22Rv1 (cell line): ENCODE measurements at regions not wholly inside any gene's neighbourhood (a gene's known extent, or its start where the extent isn't known, plus 50 kb on each side); places are given as distances from the start of the nearest gene placed in this dataset.
"Not testable (repeated sequence)": the region's sequence is repeated elsewhere in the genome, so short reads cannot be mapped to it uniquely, and the experiment has no call there.

ENCODE experiments used
- H3K27ac ChIP-seq: fragments of 450-650 bp; 2 replicates; pipeline ENCODE4 v1.5.1; 2017
- ZFX ChIP-seq: fragments of 450-650 bp; IDR thresholded peaks from 2 replicates; pipeline ENCODE4 v1.6.1; 2017; ENCODE audit warnings: antibody characterized with exemption, borderline replicate concordance
- TF ChIP-seq, protein P1 (sequence below): fragments of 450-650 bp; IDR thresholded peaks from 2 replicates; pipeline ENCODE4 v1.5.1; 2017; ENCODE audit warnings: mild to moderate bottlenecking

DNA sequence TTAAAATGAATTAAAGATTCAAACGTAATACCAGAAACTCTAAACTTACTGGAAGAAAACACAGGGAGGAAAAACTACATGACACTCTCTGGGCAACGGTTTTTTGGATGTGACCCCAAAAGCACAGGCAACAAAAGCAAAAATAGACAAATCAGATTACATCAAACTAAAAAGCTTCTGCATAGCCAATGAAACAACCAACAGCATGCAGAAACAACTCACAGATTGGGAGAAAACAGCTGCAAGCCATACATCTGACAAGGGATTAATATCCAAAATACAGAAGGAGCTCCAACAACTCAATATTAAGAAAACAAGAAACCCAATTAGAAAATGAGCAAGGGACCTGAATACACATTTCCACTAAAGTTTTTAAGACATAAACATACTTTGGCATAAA lies 69.2 kb upstream of the ALOX12 start:
- H3K27ac ChIP-seq: no peak overlapping the region
- TF ChIP-seq ZFX: no peak
- TF ChIP-seq, protein P1, sequence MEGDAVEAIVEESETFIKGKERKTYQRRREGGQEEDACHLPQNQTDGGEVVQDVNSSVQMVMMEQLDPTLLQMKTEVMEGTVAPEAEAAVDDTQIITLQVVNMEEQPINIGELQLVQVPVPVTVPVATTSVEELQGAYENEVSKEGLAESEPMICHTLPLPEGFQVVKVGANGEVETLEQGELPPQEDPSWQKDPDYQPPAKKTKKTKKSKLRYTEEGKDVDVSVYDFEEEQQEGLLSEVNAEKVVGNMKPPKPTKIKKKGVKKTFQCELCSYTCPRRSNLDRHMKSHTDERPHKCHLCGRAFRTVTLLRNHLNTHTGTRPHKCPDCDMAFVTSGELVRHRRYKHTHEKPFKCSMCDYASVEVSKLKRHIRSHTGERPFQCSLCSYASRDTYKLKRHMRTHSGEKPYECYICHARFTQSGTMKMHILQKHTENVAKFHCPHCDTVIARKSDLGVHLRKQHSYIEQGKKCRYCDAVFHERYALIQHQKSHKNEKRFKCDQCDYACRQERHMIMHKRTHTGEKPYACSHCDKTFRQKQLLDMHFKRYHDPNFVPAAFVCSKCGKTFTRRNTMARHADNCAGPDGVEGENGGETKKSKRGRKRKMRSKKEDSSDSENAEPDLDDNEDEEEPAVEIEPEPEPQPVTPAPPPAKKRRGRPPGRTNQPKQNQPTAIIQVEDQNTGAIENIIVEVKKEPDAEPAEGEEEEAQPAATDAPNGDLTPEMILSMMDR: no peak

DNA sequence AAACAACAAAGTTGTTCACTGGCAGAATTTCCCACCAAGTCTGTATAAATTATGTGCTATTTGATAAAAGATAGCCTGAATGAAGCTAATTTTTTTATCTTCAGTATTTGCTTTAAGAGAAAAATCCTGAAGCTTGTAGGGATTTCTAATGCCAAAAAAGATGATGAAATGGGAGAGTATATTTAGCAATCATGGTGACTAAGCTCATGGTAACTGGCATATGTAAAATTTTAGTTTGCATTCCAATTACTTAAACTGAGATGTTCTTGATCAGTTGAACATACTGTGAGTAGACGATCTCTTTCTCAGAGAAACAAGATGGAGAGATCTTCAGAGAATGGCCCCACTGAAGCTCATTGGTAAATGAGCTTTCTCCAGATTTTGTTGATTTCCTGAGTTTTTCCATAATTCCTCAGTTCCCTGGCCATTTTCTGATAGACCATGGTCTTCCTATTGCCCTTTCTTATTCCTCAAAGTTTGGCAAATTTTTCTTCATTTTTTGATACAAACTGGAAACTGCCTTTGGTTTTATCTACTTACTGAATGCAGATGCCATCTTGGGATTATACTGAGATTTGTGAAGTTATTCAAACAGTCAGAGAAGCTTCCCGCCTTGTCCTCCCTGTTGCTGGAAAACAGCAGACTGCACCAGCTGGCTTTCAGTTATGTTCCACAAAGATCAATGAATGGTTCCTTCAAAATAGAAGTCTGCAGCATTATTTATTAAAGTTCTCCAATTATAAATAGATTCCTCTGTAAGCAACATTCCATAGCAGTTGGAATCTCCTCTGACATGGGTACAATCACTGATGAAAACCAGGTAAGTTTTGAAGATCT lies 68.3 kb upstream of the ALOX12 start:
- no peak for TF ChIP-seq ZFX
- TF ChIP-seq, protein P1: no peak
- H3K27ac ChIP-seq: no peak overlapping the region

DNA sequence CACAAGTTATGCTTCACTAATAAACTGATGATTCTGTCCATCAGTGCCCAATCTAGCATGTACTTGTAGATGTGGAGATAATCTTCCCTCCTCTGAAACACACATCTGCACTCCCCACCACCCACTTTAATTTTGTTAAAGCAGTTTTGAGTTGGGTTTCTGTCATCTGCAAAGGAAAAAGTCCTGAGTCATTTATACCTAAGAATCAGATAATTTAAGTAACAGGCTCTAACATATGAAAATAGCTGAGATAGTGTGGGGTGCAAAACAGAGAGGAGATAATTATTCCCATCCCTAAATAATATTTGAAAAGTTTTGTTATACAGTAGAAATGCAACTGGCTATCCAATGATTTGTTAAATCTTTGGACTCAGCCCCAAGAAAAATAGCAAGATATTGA lies 67.7 kb upstream of the ALOX12 start:
- TF ChIP-seq, protein P1: no peak
- no peak for TF ChIP-seq ZFX
- H3K27ac ChIP-seq: no peak overlapping the region

DNA sequence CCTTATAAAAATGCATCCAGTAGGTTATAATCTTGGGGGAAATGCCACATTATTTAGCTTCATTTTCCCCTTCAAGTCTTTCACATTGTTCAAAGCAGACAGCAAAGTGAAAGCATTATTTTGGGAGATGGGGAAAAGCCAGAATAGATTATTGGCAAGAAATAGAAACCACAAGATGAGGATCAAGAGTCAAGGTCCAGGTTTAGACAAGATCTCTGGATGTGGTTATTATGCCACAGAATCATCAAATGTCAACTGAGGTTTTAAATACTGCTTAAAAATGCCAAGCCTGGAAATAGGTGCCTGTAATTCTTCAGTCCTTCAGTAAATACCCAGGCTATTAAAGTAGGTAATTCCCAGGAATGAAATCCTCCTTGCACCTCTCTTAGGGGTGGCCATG lies 65.1 kb upstream of the ALOX12 start:
- no peak overlapping the region for H3K27ac ChIP-seq
- TF ChIP-seq, protein P1: no peak
- TF ChIP-seq ZFX: no peak

DNA sequence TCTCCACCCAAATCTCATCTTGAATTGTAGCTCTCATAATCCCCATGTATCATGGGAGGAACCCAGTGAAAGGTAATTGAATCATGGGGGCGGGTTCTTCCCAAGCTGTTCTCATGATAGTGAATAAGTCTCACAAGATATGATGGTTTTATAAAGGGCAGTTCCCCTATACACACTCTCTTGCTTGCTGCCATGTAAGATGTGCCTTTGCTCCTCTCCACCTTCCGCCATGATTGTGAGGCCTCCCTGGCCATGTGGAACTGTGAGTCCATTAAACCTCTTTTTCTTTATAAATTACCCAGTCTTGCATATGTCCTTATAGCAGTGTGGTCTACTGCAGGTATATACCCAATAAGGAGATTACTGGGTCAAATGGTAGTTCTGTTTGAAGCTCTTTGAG lies 61.3 kb upstream of the ALOX12 start:
- H3K27ac ChIP-seq: not testable (repeated sequence)

DNA sequence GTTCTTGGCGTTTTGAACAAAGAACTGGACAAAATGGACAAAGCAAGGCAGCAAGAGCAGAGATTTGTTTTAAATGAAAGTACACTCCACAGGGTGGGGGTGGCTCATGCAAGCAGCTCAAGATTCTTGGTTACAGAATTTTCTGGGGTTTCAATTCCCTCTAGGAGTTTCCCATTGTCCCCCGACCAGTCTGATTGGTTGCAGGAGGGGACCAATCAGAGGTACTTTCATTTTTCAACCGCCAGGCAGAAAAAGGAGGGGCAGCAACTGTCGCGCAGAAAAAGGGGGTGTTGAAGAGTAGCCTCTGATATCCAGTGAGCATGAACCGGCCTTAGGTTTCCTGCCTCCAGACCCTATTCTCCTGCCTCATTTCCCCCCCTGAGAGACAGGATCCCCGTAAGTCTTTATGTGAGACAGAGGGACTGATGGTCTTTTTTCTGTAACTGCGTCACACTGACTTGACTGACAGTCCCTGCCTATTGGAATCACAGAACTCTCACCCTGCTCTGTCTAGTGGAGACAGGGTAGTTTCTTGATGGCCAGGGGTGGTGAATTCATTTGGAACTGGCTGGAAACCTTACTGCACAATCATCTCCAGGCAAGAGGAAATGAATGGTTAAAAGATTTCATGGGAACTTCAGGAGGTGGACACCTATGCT lies 59.4 kb upstream of the ALOX12 start:
- TF ChIP-seq, protein P1: no peak
- no peak for TF ChIP-seq ZFX
- H3K27ac ChIP-seq: no peak overlapping the region

DNA sequence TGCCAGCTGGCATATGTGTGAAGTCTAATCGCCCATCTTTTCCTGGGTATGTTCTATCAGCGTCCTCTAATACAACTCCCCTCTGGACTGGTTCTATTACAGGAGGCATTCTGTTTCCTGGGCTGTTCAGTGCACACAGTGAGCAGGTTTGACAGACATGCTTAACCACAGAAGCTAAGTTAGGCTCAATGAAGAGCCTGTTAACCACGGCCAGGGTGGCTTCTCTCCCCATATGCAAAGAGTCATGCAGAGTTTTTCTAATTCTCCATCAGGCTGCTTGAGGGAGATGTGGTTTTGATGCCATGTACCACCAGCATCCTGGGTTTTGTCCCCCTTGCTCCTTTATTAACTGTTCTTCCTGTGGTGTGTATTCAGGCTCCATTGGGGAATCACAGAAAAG lies 57.2 kb upstream of the ALOX12 start:
- TF ChIP-seq ZFX: no peak
- TF ChIP-seq, protein P1: no peak
- H3K27ac ChIP-seq: no peak overlapping the region
